H1 (cell line): ENCODE measurements at regions not wholly inside any gene's neighbourhood (a gene's known extent, or its start where the extent isn't known, plus 50 kb on each side); places are given as distances from the start of the nearest gene placed in this dataset.

Source experiments
- CTCF ChIA-PET: fragments of 300-600 bp; sonication (Branson Sonifier 250); formaldehyde crosslinking; loops from one replicate; lab custom pipeline; 2021; ENCODE audit not compliant: partially characterized antibody; lab: Charles Lee
- POLR2A ChIA-PET: fragments of 300-600 bp; sonication (Branson Sonifier 250); formaldehyde crosslinking; loops from one replicate; lab custom pipeline; 2021; ENCODE audit warnings: inconsistent platforms; ENCODE audit not compliant: partially characterized antibody; lab: Charles Lee
- DNase-seq, 2 experiments: peaks; one replicate each; pipeline versions ENCODE4 v3.0.0 to v3.0.0-alpha.2; 2010 to 2022; ENCODE audit warnings: low spot score in 2 of 2, low read depth in 1 of 2, mixed read lengths in 1 of 2
- FAIRE-seq: peaks from 2 replicates; lab custom pipeline; 2011; peaks lifted over from hg19 to GRCh38; lab: Jason Lieb, UNC
- H2AFZ ChIP-seq: 2 replicates; pipeline ENCODE4 v1.8.1; 2012; ENCODE audit warnings: low read length, inconsistent platforms
- H2AK5ac ChIP-seq: 2 replicates; pipeline ENCODE4 v1.6.1; 2013; ENCODE audit warnings: low read depth, low read length
- H2BK120ac ChIP-seq: replicated peaks from 2 replicates; pipeline ENCODE3; 2013; ENCODE audit warnings: low read depth, low read length, inconsistent platforms
- H2BK12ac ChIP-seq: 2 replicates; pipeline ENCODE4 v1.6.1; 2013; ENCODE audit warnings: low read depth, low read length
- H2BK15ac ChIP-seq: 2 replicates; pipeline ENCODE4 v1.6.1; 2013; ENCODE audit warnings: low read length
- H2BK20ac ChIP-seq: 2 replicates; pipeline ENCODE4 v1.6.1; 2013; ENCODE audit warnings: low read length
- H2BK5ac ChIP-seq: 2 replicates; pipeline ENCODE4 v1.6.1; 2013; ENCODE audit warnings: low read depth, low read length
- H3K14ac ChIP-seq: 2 replicates; pipeline ENCODE4 v1.6.1; 2013; ENCODE audit warnings: inconsistent platforms; ENCODE audit not compliant: insufficient read length
- H3K18ac ChIP-seq: 2 replicates; pipeline ENCODE4 v1.6.1; 2013; ENCODE audit warnings: low read length; ENCODE audit errors: extremely low read depth
- H3K23ac ChIP-seq: 2 replicates; pipeline ENCODE4 v1.6.1; 2013; ENCODE audit warnings: inconsistent platforms; ENCODE audit not compliant: insufficient read length
- H3K23me2 ChIP-seq: 2 replicates; pipeline ENCODE4 v1.6.1; 2013; ENCODE audit warnings: low read depth, low read length
- H3K27ac ChIP-seq: 2 replicates; pipeline ENCODE4 v1.6.1; 2011; ENCODE audit warnings: low read depth, low read length, inconsistent platforms
- H3K27me3 ChIP-seq, 4 experiments: replicated peaks in 1 of 4; 1 replicate in 1 of 4; 2 replicates in 3 of 4; pipeline versions ENCODE4 v1.6.1 to v1.8.1; 2011 to 2013; ENCODE audit warnings: low read length in 3 of 4, mild to moderate bottlenecking in 3 of 4, inconsistent platforms in 2 of 4, mixed read lengths in 2 of 4, moderate library complexity in 1 of 4; ENCODE audit not compliant: control insufficient read depth in 3 of 4, insufficient read depth in 3 of 4; ENCODE audit errors: extremely low read depth in 1 of 4
- H3K36me3 ChIP-seq, 4 experiments: 2 replicates each; pipeline versions ENCODE4 v1.6.1 to v1.8.1; 2011 to 2013; ENCODE audit warnings: mild to moderate bottlenecking in 4 of 4, low read length in 3 of 4, moderate library complexity in 2 of 4, control low read depth in 1 of 4, inconsistent platforms in 1 of 4; ENCODE audit not compliant: insufficient read depth in 4 of 4, control insufficient read depth in 2 of 4
- H3K4ac ChIP-seq: replicated peaks from 2 replicates; pipeline ENCODE3; 2013; ENCODE audit warnings: low read length, low read depth, mixed read lengths, inconsistent platforms; ENCODE audit not compliant: insufficient read length
- H3K4me1 ChIP-seq, 4 experiments: replicated peaks in 1 of 4; 1 replicate in 1 of 4; 2 replicates in 3 of 4; pipeline versions ENCODE4 v1.6.1 to v1.8.1; 2011 to 2013; ENCODE audit warnings: low read length in 3 of 4, inconsistent platforms in 2 of 4, mixed read lengths in 1 of 4; ENCODE audit not compliant: insufficient read depth in 4 of 4, control insufficient read depth in 3 of 4
- H3K4me2 ChIP-seq, 2 experiments: 2 replicates each; pipeline versions ENCODE4 v1.6.1 to v1.8.1; 2011 to 2013; ENCODE audit warnings: low read depth in 2 of 2, low read length in 2 of 2, control low read depth in 1 of 2, inconsistent platforms in 1 of 2, mild to moderate bottlenecking in 1 of 2; ENCODE audit not compliant: insufficient read depth in 1 of 2
- H3K4me3 ChIP-seq, 4 experiments: fragments of 200-600, 300-600 bp in 1 of 4; sonication (generic), shearing (Covaris generic), sonication (Bioruptor Twin) in 1 of 4; 2 replicates each; pipeline versions ENCODE4 v1.5.1 to v1.8.1; 2011 to 2016; ENCODE audit warnings: low read length in 4 of 4, low read depth in 3 of 4, control low read depth in 2 of 4, inconsistent platforms in 2 of 4, mild to moderate bottlenecking in 2 of 4, mixed read lengths in 1 of 4, moderate library complexity in 1 of 4; ENCODE audit not compliant: insufficient read depth in 2 of 4; ENCODE audit errors: extremely low read depth in 1 of 4
- H3K56ac ChIP-seq: replicated peaks from 2 replicates; pipeline ENCODE3; 2013; ENCODE audit warnings: low read depth, mild to moderate bottlenecking, mixed read lengths, low read length, inconsistent platforms; ENCODE audit not compliant: insufficient read length
- H3K79me1 ChIP-seq: 2 replicates; pipeline ENCODE4 v1.6.1; 2013; ENCODE audit warnings: low read depth, low read length, control low read depth
- H3K79me2 ChIP-seq, 2 experiments: 2 replicates each; pipeline versions ENCODE4 v1.6.1 to v1.8.1; 2012 to 2013; ENCODE audit warnings: low read length in 2 of 2, mild to moderate bottlenecking in 2 of 2, inconsistent platforms in 1 of 2; ENCODE audit not compliant: insufficient read depth in 2 of 2, control insufficient read depth in 1 of 2
- H3K9ac ChIP-seq, 4 experiments: replicated peaks in 1 of 4; 1 replicate in 1 of 4; 2 replicates in 3 of 4; pipeline versions ENCODE4 v1.6.1 to v1.8.1; 2011 to 2013; ENCODE audit warnings: low read depth in 3 of 4, low read length in 3 of 4, control low read depth in 2 of 4, mild to moderate bottlenecking in 2 of 4, moderate library complexity in 2 of 4, inconsistent platforms in 1 of 4; ENCODE audit errors: extremely low read depth in 1 of 4
- H3K9me3 ChIP-seq, 2 experiments: 2 replicates each; pipeline versions ENCODE4 v1.6.1 to v1.8.1; 2012 to 2013; ENCODE audit warnings: mild to moderate bottlenecking in 2 of 2, moderate library complexity in 2 of 2, control low read depth in 1 of 2, inconsistent platforms in 1 of 2, low read depth in 1 of 2, low read length in 1 of 2, mixed read lengths in 1 of 2; ENCODE audit not compliant: insufficient read depth in 2 of 2
- H4K20me1 ChIP-seq, 2 experiments: replicated peaks in 1 of 2; 2 replicates each; pipeline versions ENCODE3 to v1.8.1; 2011 to 2013; ENCODE audit warnings: inconsistent platforms in 2 of 2, low read length in 2 of 2, mild to moderate bottlenecking in 1 of 2; ENCODE audit not compliant: insufficient read depth in 2 of 2, control insufficient read depth in 1 of 2
- H4K5ac ChIP-seq: 2 replicates; pipeline ENCODE4 v1.6.1; 2013; ENCODE audit warnings: low read length, low read depth, mixed read lengths, inconsistent platforms; ENCODE audit not compliant: insufficient read length
- H4K8ac ChIP-seq: 2 replicates; pipeline ENCODE4 v1.8.0; 2013; ENCODE audit warnings: mild to moderate bottlenecking, moderate library complexity, low read length, inconsistent platforms; ENCODE audit not compliant: insufficient read depth; ENCODE audit errors: extremely low read depth
- H4K91ac ChIP-seq: replicated peaks from 2 replicates; pipeline ENCODE3; 2013; ENCODE audit warnings: low read length, mixed read lengths, inconsistent platforms; ENCODE audit not compliant: insufficient read length
- GTF2F1 ChIP-seq: IDR thresholded peaks from 2 replicates; pipeline ENCODE4 v1.6.1; 2012; ENCODE audit warnings: low read depth, low read length, improper control_type of control experiment, borderline replicate concordance
- RAD21 ChIP-seq, 2 experiments: IDR thresholded peaks in 1 of 2; conservative IDR thresholded peaks in 1 of 2; 2 replicates each; pipeline ENCODE4 v1.6.1; 2011; ENCODE audit warnings: low read depth in 2 of 2, low read length in 2 of 2, improper control_type of control experiment in 1 of 2, inconsistent platforms in 1 of 2, mild to moderate bottlenecking in 1 of 2, moderate library complexity in 1 of 2
- WGBS, 2 experiments: shearing (Covaris generic) in 1 of 2; methylation state at CpG; one replicate each; pipeline versions ENCODE4 v1.1.6 to v1.1.7; 2013 to 2015; ENCODE audit warnings: low lambda C conversion rate in 2 of 2, mixed read lengths in 2 of 2, inconsistent platforms in 1 of 2, low coverage in 1 of 2, missing lambda C conversion rate in 1 of 2; ENCODE audit not compliant: insufficient replicate concordance in 2 of 2, insufficient coverage in 1 of 2, insufficient read length in 1 of 2; ENCODE audit errors: extremely low coverage in 1 of 2, missing lambda C conversion rate in 1 of 2; 5-methylcytosine and 5-hydroxymethylcytosine counted together

GRCh38 chr3:46102059-46102779 is 74.9 kb upstream of the XCR1 start:
- Histone ChIP-seq H3K79me2 (no peaks in the 10 kb centered on the region), H3K9me3 (no peaks in the 10 kb centered on the region), H2BK120ac (no peak overlapping the region), H3K4me2 (no peak overlapping the region), H3K4me3 (no peak overlapping the region), H2BK20ac (no peak overlapping the region), H2BK15ac (no peak overlapping the region), H3K4ac (no peak overlapping the region), H4K5ac (no peak overlapping the region), H4K8ac (no peak overlapping the region), H2BK12ac (no peak overlapping the region), H3K18ac (no peak overlapping the region), H3K79me1 (no peaks in the 10 kb centered on the region), H4K20me1 (no peaks in the 10 kb centered on the region), H3K14ac (no peak overlapping the region), H3K9ac (no peak overlapping the region), H3K23ac (no peak overlapping the region), H2AFZ (no peak overlapping the region), H3K27ac (no peak overlapping the region), H2BK5ac (no peak overlapping the region), H3K4me1 (no peaks in the 10 kb centered on the region), H3K23me2 (peaks cover 2% of the 10 kb centered on the region; the same call in 1 of the 2 replicates), H2AK5ac (no peak overlapping the region), H4K91ac (no peak overlapping the region), H3K56ac (no peak overlapping the region), H3K36me3 (no peaks in the 10 kb centered on the region), H3K27me3 (no peaks in the 10 kb centered on the region)
- TF ChIP-seq RAD21 (IDR thresholded peaks at IDR 0.05 in 1 of 2, conservative IDR thresholded peaks at IDR 0.05 in 1 of 2; ENCODE audit: low read depth in 2 of 2, low read length in 2 of 2), result peak in 1 of 2 experiments; percentile 21; a peak in 2 of 4 replicates
- TF ChIP-seq GTF2F1, result no peak
- ChIA-PET POLR2A (no interaction called here), CTCF (interaction anchor here (1.5 kb wide), 1 partner anchor 24 kb away, joined by 6 read pairs; no protein-coding TSS in a partner anchor)
- 56% methylated on average over 2 of the region's 2 CpGs; no CpG with 5 or more reads in 1 of the 2 experiments for WGBS, 2 experiments
- FAIRE-seq (no peak), DNase-seq (no peak)
